ENCODE measurements at regions not wholly inside any gene's neighbourhood (a gene's known extent, or its start where the extent isn't known, plus 50 kb on each side); places are given as distances from the start of the nearest gene placed in this dataset.
"Not testable (repeated sequence)": the region's sequence is repeated elsewhere in the genome, so short reads cannot be mapped to it uniquely, and the experiment has no call there.

DNA sequence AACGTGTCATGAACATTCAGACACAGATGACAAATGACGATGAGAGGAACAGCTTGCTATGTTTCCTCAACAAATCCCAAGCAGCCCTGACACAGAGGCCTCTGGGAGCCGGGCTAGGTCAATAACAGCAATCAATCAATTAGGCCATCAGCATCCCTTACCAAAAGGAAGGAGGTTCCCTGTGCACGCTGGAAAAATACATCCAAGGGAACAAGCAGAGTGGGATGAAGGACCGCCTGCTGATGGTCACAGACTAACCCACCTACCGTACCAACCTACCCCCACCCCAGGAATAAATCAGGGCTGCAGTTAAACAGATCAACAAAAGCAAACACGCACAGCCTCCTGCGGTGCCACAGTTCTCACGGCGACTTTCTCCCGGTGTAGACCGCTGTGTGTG lies 265.1 kb upstream of the SFSWAP start:
- DNase-seq (ENCODE audit: low read depth in 2 of 3, low spot score in 1 of 3) = no peak

DNA sequence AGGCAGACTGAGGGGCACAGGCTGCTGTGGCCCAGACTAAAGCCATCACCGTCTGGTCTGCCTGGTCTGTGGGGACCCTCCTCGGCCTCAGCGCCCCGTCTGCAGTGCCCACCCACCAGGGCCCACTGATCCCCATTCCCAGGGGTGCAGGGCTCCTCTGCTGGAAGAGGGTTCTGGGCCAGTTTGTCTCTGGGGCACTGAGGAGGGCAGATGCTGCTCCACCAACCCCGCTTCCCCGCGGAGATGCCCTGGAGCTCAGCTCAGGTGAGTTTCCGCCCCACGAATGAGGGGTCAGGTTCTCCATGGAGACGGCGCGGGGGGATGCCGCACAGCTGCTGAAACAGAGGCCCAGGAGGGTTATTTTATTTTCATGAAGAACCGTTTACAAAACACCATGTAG lies 263.3 kb upstream of the SFSWAP start:
- DNase-seq (ENCODE audit: low read depth in 2 of 3, low spot score in 1 of 3) = not testable (repeated sequence)

- DNase-seq (ENCODE audit: low read depth in 2 of 3, low spot score in 1 of 3) = no peak
Measured at GRCh38 chr12:131448254-131448795, 262.6 kb upstream of the SFSWAP start.

GRCh38 chr12:131449027-131449426 lies 261.9 kb upstream of the SFSWAP start:
- DNase-seq (ENCODE audit: low read depth in 2 of 3, low spot score in 1 of 3) = no peak

- peak; percentile 14 to 20 (median 18) for DNase-seq (ENCODE audit: low read depth in 2 of 3, low spot score in 1 of 3)
Measured at GRCh38 chr12:131452444-131452860, 258.4 kb upstream of the SFSWAP start.

- DNase-seq (ENCODE audit: low read depth in 2 of 3, low spot score in 1 of 3) = peak; percentile 21 to 40 (median 30)
Measured at GRCh38 chr12:131454418-131455217, 256.3 kb upstream of the SFSWAP start.

DNA sequence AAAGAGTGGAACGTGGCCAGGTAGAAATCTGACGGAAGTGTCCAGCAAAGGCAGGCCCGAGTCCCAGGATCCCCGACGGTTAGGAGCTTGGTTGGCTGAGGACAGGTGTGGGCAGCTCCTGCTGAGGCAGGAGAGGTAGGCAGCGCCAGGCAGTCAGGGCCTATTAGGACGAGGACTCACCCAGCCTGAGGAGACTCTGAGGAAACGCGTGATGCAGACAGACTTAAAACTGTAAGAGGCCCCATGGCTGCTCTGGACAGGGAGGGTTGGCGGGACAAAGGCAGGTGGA lies 255.7 kb upstream of the SFSWAP start:
- DNase-seq (ENCODE audit: low read depth in 2 of 3, low spot score in 1 of 3) = no peak

GRCh38 chr12:131455581-131456110 lies 255.2 kb upstream of the SFSWAP start:
- DNase-seq (ENCODE audit: low read depth in 2 of 3, low spot score in 1 of 3) = no peak

DNA sequence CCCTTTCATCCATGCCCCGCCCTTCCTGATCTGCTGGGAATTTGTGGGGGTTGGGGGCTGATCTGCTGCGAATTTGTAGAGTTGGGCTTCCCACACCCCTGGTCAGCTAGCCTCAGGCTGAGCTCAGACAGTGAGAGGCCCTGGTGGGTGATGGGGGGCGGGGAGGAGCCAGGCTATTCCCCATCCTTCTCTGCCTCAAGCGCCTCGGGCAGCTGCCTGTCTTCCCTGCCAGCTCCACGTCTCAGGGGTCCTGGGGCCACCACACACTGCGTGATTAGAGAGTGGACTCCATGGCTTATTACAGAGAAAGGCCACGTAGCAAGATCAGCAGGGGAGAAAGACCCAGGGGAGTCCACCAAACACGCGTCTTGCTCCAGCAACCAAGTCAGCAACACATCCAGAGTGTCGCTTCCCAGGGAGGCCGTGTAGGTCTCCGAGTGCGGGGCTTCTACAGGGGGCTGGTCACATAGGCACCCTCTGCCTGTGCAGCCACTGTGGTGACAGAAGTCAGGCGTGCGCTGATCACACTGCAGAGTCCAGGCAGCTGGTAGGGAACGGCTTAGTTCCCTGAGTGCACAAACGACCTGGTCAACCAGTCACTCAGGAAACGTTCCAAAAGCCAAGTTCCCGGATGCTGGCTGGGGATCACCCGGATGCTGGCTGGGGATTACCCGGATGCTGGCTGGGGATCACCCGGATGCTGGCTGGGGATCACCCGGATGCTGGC lies 254.4 kb upstream of the SFSWAP start:
- no peak for DNase-seq (ENCODE audit: low read depth in 2 of 3, low spot score in 1 of 3)

DNA sequence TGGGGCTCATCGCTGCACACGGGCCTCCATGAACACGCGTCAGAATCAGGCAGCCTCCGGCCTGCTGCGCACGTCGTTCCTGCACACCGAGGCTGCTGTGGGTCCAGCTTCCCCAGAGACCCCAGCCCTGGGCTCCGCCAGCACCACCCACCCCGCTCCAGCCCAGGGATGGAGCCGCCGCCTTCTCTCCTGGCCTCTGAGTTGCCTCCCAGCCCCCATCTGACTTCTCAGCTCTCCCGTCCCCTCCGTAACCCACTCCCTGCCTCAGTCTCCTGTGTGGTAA lies 253.9 kb upstream of the SFSWAP start:
- DNase-seq (ENCODE audit: low read depth in 2 of 3, low spot score in 1 of 3) = no peak

GRCh38 chr12:131457331-131458047 lies 253.4 kb upstream of the SFSWAP start:
- DNase-seq (ENCODE audit: low read depth in 2 of 3, low spot score in 1 of 3) = no peak

- no peak for DNase-seq (ENCODE audit: low read depth in 2 of 3, low spot score in 1 of 3)
Measured at GRCh38 chr12:131458048-131458374, 252.9 kb upstream of the SFSWAP start.

DNA sequence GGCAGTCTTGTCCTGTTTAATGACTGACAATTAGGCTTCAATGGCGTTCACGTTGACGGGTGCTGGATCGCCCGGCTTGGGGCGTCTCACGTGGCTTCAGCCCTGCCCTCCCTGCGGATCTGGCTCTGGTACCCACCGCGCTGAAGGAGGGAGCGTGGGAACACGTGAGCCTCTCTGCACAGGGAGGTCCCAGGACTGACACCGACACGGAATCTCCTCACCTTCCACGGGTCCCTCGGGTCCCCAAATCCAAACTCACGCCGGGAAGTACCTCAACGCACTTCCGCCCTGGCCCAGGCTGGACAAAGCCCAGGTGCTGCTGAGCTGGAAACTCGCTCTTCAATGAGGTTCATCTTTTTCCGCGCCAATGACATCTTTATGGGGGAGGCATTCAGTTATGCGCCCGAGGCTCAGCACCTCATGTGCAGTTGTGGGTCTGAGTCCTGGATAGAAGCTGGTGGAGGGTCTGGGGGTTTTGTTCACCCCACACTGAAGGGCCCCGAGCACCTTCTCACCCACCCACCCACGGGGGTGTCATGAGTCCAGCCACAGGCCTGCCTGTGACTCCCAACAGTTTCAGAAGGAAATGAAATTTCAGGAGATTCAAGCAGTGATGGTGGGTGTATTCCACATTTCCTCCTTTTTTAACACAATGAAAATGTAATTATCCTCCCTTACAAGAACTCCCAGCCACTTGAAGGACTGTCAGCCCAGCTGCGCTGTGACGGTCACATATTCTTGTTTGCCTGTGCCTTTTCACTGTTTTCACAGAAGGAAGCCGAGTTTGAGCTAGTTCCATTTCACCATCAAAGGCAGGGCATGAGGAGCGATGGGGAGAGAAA lies 251.7 kb upstream of the SFSWAP start:
- no peak for DNase-seq (ENCODE audit: low read depth in 2 of 3, low spot score in 1 of 3)

DNA sequence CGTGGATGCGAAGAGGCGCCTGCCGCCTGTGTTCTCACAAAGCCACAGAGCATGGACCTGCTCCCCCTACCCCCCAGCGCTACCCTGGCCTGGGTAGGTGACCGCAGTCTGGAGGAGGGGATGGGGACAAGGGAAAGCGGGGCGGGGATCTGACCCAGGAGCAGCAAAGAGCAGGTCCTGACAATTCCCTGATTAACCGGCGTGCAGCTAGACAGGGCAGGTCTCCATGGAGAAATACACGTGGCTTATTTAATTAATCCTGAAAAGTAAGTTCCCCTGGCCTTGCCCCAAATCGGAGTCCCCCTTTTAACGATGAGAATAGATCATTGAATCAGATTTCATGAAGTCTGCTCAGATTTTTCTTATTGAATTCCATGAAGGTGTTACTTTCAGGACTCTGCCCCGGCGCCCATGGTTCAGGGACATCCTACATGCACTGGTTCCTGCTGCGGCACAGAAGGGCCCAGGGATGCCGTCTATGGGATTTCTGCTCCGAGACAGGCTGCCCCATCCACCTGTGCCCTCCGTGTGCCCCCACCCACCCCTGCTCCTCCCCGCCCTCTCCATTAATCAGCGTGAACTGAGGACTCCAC lies 251.0 kb upstream of the SFSWAP start:
- DNase-seq (ENCODE audit: low read depth in 2 of 3, low spot score in 1 of 3) = no peak

GRCh38 chr12:131460520-131460919 lies 250.4 kb upstream of the SFSWAP start:
- no peak for DNase-seq (ENCODE audit: low read depth in 2 of 3, low spot score in 1 of 3)

- DNase-seq (ENCODE audit: low read depth in 2 of 3, low spot score in 1 of 3) = no peak
Measured at GRCh38 chr12:131461096-131461495, 249.8 kb upstream of the SFSWAP start.

DNA sequence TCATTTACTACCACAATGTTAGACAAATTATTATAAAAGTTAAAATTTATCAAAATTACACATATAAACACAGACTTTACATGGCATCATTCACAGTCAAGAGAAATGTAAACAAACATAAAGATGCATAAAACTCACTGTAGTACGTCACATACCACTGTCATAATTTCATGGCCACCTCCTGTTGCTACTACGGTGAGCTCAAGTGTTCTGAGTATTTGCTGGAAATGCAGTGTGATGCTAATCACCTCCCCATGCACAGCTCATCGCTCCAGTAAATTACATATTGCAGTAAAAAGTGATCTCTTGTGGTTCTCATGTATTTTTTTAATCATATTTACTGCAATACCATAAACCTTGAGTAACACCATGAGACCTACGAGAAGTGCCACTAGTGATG lies 247.7 kb upstream of the SFSWAP start:
- no peak for DNase-seq (ENCODE audit: low read depth in 2 of 3, low spot score in 1 of 3)

DNA sequence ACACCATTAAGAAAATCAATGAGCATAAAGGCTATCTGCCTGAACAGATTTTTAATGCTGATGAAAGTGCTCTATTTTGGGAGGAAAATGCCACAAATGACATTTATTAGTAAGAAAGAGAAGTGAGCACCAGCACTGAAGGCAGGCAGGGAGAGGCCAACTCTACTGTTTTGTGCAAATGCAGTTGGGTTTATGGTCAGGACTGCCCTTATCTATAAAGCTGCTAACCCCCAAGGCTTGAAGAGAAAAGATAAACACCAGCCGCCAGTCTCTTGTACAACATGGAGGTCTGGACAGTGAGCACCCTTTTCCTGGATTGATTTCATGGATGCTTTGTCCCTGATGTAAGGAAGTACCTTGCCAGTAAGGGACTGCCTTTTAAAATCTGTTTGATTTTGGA lies 246.8 kb upstream of the SFSWAP start:
- no peak for DNase-seq (ENCODE audit: low read depth in 2 of 3, low spot score in 1 of 3)

DNA sequence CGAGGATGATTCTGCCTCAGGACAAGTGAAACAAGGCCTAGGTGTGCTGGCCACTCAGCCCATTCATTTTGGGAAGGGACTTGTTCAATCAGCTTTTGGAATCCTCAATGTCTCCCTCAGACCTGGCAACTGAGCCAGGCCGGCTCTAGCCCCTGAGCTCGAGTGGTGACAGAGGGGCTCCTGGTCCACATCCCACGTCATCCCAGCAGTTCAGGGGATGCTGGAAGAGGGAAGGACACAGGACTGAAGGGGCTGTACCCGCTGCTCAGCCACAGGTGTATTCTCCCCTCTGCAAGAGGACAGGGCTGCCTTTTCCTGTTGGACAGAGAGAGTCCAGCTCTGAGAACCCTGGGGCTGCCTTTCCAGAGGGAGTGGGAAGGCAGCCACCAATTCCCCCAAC lies 244.6 kb upstream of the SFSWAP start:
- DNase-seq (ENCODE audit: low read depth in 2 of 3, low spot score in 1 of 3) = no peak

DNA sequence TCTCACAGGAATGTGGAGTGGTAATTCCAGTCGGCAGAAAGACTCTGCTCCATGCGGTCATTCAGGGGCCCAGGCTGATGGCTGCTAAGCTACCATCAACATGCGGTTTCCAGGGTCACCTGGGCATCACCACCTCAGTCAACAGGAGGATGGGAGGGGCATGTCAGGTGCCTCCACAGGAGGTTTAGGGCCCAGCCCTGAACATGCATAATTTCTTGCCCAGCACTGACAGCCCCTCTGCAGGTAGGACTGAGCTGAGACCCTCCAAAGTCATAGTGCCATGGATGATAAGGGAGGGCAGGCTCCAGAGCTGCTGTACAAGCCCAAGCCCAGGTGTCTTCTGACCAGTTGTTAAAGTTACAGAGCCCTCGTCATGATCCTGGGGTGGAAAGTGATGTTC lies 244.0 kb upstream of the SFSWAP start:
- DNase-seq (ENCODE audit: low read depth in 2 of 3, low spot score in 1 of 3) = no peak

DNA sequence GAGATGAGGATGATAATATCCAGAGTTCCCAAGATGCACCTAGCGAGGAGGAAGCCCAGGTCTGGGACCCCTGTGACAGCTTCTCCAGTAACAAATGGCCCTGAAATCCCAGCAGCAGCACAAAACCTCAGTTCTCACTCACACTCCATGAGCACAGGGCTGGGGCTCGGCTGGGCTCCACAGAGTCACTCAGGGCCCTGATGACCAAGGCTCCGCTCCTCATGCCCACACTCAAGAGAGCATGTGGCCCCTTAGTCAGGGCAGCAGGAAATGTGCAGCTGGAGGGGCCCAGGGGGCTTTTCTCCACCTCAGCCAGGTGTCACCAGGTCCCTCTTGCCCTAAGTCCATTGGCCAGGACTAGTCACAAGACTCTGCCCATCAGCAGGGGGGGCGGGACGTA lies 242.7 kb upstream of the SFSWAP start:
- DNase-seq (ENCODE audit: low read depth in 2 of 3, low spot score in 1 of 3) = no peak
